Stimulated activated CD8-positive, alpha-beta memory T cell treated with anti-CD3 and anti-CD28 coated beads, Interleukin-12 subunit alpha, Interleukin-12 subunit beta, amount 100 ng/mL, for 4 hours (primary cell): ENCODE measurements at regions not wholly inside any gene's neighbourhood (a gene's known extent, or its start where the extent isn't known, plus 50 kb on each side); places are given as distances from the start of the nearest gene placed in this dataset.

Source experiments
- DNase-seq: peaks from one replicate; pipeline ENCODE4 v3.0.0-alpha.2; 2020; ENCODE audit warnings: low read depth

- DNase-seq = no peak
Measured at GRCh38 chr5:39891376-39891775, 466.6 kb upstream of the DAB2 start.

DNA sequence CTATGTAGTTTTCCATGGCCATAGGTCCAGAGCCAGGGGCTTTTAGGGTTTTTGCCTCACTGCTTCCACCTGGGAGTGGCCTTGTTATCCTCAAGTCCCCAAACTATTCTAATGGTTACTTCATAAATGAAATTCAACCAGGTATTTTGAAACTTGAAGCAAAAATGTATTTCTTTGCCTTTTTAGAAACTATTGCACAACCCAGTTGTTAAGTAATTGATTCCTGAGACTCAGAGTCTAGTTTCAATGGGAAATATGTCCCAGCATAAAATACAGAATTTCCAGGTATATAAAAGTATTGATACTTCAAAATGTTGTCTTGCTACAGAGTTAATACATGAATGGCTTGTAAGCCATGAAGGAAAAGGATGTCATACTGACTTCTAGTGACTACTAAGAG lies 456.2 kb upstream of the DAB2 start:
- DNase-seq = no peak

DNA sequence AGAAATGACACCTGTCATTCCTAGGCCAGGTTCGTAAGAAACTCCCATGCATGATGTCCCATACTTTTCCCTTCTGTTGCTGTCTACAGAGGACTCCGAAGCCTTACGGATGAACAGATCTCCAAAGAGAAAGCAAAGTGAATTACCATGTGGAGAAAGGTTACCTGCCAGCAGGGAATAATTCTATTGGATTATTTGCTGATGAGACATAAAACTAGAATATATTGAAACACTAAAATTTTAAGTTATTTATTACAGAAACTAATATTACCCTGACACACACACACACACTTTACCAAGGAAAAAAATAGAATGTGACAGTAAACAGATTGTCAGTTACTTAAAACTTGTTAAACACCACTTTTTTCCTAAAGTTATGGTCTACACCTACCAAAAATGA lies 452.7 kb upstream of the DAB2 start:
- DNase-seq = no peak

GRCh38 chr5:39876146-39876545 lies 451.4 kb upstream of the DAB2 start:
- DNase-seq = no peak

DNA sequence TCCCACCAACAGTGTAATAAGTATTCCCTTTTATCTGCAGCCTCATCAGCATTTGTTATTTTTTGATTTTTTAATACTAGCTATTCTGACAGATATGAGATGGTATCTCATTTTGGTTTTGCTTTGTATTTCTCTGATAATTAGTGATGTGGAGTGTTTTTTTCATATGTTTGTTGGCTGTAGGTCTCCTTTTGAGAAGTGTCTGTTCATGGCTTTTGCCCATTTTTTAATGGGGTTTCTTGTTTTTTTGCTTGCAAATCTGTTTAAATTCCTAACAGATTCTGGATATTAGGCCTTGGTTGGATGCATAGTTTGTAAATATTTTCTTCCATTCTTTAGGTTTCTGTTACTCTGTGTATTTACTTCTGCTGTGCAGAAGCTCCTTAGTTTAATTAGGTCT lies 445.4 kb upstream of the DAB2 start:
- DNase-seq = no peak

DNA sequence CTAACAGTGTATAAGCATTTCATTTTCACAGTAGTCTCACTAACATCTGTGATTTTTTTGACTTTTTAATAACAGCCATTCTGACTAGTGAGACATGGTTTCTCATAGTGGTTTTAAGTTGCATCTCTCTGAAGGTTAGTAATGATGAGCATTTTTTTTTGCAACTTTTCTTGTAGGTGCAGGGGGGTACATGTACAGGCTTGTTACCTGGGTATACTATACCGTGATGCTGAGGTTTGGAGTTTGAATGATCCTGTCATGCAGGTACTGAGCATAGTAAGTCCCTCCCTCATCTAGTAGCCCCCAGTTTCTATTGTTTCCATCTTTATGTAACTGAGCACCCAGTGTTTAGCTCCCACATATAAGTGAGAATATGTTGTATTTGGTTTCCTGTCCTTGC lies 444.6 kb upstream of the DAB2 start:
- no peak for DNase-seq

GRCh38 chr5:39867923-39868322 lies 443.1 kb upstream of the DAB2 start:
- no peak for DNase-seq

DNA sequence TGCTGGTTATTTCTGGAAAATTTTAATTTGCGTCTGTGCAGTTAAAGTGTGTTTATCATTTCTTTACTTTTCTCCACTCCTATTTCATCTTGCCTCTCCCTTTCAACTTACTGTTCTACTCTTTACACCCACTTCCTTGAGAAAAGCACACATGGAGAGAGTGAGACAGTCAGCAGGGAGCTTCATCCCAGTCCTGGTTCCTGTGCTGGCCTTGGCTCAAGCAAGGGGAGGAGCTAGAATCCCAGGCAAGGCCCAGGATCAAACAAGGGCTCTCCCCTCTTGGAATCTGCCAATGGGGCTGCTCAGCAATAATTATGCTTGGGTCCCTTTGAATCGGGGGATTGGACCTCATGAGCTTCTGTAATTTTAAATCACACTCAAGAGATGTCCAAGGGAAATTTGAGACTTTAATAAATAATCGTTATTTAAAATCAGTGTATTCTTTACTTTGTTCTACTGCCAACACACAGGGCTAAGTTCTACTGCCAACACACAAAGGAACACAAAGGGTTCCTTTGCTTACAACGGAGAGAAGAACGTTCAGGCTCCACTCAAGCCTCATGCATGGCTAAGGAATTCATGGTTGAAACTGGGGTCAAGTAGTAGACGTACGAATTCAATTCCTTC lies 439.3 kb upstream of the DAB2 start:
- DNase-seq = no peak

GRCh38 chr5:39857041-39857440 lies 432.3 kb upstream of the DAB2 start:
- no peak for DNase-seq

DNA sequence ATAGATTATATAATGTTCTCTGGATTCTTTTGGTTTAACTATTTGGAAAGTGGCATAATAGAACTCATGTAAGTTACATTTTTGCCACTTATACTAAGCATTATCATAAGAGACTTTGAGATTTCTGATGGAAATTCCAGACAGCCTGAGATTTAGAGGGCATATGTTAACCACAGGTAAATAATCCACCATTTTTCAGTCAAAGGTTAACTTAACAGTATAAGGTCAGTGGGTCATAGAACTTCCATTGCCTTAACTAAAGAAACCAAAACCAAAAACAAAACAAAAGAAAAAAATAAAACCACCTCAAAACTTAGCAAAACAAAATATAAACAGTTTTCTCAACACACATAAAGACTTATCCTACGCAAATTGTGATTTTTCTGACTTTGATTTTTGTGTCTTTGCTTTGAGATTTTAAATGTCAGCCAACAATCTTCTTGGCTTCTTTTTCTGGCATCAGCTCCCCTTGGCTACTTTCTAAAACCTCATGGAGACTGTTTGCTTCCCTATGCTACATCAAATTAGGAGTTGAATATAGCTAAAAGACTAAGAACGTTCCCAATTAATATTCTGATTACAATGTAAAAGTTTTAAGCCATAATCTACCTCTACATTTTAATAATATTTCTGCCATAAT lies 430.1 kb upstream of the DAB2 start:
- DNase-seq = no peak

DNA sequence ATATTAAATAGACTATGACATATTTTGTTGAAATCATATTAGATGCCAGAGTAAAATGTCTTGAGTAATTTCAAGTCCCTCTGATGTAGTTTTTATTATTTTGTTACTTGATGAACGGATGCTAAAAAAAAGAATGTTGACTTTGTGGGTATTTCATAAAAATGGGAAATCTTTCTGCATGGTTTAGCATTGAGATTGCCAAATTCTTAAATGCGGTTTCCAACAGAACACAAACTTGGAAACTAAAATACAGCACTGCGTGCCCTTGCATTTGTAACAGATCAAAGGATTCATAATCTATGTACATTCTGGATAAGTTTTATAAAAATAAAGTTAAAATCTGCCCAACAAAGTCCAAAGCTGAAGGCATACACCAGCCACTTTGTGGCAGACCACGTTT lies 425.5 kb upstream of the DAB2 start:
- no peak for DNase-seq

DNA sequence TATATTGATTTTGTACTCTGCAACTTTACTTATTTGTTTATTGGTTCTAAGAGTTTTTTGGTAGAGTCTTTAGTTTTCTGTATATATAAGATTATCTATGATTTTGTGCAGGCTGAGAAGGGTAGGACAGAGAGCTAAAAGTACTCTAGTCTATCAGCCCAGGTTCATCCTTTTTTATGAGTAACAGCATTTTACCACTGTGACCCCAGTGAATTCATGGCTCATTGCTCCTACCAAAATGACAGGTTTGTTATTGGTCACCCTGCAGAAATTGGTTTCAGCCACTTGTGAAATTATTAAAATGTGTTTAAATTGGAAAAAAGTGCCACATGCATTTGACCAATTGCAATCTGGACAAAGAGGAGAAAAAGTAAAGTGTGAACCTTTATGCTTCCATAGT lies 421.4 kb upstream of the DAB2 start:
- no peak for DNase-seq

- no peak for DNase-seq
Measured at GRCh38 chr5:39843767-39844166, 419.0 kb upstream of the DAB2 start.

DNA sequence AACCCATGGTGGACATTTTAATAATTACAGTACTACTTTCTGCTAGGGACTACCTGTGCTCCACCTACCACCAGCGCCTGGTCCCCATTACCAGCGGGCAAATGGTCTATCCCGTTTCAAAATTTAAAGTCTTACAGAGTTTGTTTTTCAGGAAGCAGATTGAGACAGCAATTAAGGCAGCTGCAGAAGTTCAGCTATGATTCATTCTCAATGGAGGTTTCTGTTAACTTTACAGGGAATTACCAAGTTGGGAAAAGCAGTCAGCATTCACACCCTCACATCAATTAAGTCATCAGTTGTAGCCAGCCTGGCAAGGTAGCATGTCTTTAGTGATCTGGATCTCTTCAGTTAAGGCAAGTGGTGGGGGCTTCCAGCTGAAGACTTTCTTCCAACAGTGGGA lies 410.6 kb upstream of the DAB2 start:
- DNase-seq = no peak

DNA sequence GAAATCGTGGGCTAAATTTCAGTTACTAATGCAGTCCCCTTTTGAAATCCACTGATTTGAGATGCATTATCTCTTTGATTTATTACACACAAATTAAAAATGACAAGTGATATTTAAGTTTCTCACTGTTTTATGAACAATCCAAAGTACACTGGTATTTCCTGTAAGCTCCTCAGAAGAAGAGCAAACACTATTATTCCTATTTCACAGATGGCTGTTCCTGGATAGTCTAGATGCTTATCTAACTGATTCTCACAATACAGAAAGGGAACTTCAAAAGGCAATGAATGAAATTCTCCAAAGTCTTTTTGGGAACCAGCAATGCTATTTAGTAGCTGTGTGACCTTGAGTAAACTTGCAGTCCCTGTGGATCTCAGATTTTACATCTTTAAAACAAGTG lies 404.7 kb upstream of the DAB2 start:
- DNase-seq = no peak

DNA sequence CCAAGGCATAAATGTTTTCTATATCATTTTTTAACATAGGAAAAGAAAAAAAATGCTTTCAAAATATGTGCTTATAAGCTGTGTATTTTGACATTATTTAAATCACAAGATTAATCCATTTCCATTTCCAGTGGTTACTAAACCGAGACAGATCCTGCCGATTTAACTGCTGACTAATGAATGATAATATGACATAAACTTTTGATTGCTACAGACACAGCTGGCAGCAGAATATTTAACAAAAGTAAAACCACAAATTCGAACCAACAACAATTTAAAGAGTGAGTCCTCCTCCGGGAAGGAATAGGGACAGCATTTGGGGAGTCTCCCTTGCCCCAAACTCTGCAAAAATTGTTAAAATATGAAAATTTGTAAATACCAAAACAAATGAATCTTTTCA lies 401.3 kb upstream of the DAB2 start:
- no peak for DNase-seq

DNA sequence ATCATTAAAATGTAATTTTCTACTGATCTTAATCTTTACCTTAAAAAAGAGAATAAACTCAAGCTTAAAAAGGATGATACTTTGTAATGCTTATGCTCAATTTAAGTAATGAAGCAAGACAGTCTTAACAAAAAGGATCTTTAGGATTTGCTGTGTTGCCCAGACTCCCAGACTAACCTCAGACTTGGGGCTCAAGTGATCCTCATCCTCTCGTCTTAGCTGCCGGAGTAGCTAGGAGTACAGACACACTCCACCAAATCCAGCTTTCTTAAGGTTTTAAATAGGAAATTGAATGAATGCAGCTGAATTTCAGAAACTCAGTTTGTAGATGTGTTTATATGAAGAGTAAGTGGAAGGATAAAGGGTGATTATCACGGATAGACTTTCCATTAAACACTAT lies 400.5 kb upstream of the DAB2 start:
- DNase-seq = no peak

DNA sequence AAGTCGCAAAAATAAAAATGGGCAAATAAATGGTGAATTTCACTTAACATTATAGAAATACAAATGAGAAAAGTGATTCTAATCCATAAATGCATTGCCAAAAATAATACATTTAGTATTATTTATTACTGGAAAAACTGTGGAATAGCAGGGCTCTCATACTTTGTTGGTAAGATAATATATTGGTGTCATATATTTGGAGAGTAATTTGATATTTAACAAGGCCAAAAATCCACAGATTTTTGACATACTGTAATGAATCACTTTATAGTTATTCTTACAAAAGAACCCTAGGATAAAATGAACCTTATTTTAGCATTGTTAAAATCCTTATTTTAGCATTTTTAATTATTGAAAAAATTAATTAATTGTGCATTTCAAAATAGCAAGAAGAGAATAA lies 397.2 kb upstream of the DAB2 start:
- no peak for DNase-seq

DNA sequence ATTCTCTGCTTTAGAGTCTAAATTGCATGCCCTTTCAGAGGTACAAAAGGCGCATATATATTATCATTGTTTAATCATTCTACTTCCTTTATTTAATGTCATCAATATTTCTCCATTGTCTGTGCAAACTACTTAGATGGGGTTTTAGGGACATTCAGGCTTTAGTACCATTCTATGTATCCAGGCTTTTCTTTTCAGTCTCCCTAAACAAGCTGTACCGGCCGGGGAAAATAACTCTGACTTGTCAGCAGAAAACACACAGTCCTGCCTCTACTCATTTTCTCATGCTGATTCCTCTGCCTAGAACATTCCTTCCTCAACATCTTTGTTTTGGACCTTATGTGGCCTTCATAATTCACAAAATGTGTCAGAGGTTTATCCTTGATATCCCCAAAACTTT lies 392.1 kb upstream of the DAB2 start:
- no peak for DNase-seq

DNA sequence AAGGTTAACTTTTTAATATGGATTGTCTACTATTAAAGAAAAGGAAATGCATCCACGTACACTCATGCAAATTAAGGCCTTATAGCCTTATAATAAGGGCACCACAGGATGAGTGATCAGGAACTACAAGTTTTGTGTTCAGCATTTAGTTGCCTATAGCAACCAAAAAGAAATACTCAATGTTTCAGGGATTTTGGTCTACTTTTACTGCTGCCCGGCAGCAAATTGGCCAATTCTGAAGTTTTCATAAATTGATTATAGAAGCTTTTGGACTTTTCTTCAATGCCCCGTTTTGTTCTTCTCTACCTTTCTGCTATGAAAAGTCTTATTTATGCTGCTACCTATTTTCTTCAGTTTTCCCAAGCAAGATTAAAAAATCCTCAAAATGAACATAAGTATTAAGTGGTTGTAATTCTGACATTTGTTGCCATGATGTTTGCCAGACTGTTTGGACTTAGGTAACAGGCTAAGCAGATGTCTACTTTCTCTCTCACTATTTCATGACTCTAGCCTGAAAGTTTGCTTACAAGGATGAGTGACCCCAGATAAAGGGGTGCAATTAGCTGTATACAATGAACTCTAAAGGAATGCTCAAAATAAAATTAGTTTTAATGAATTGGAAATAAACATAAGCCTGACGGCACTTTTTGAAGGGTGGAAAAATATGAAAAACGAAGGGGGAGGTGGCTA lies 391.5 kb upstream of the DAB2 start:
- no peak for DNase-seq

DNA sequence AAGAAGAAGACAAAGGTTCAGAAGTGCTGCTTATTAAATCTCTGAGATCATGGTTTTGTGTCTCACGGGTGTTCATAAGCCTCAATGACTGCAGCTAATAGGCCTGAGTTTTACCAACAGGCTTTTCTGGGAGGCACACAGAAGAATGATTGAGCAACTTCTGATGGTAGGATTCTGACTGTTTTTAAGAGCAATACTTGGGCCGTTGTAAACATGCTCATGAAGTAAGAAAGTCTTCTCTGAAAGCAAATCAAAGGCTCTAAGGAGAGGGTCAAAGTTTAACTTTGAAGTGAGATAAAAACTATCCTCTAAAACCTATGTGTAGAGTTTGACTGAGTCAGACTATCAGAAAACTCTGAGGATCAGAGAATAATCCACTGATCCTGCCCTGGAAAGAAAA lies 390.9 kb upstream of the DAB2 start:
- DNase-seq = no peak

DNA sequence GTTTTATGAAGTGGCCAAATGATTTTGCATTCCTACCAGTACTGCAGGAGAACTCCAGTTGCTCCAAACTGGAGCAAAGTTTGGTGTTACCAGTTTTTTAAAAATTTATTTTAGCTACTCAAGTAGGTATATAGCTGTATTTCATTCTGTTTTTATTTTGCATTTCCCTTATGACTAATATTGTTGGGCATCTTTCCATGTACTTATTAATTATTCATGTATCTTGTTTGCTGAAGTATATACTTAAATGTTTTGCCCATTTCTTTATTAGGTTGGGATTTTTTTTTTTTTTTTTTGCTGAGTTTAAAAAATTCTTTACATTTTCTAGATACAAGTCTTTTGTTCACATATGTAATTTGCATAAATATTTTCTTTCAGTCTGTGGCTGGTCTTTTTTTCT lies 386.6 kb upstream of the DAB2 start:
- DNase-seq = no peak

DNA sequence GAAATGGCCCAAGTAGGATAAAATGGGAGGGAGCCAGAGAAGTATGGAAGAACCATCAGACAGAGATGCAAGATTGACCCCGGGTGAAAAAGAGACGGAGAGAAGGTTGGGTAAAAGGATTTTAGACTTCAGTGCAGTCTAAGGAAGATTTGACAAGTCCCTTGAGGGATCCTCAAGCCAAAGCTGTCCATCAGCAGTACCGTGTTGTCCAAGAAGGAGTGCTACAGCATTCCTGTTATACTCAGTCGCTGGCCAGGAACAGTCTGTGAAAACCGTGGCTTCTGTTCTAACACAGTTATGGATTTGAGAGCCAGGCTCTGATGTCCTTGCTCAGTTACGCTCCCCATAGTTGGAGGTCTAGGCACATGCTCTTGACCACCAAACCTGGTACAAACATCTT lies 383.9 kb upstream of the DAB2 start:
- no peak for DNase-seq

GRCh38 chr5:39801306-39801705 lies 376.5 kb upstream of the DAB2 start:
- no peak for DNase-seq
